Cardiac muscle cell (in vitro differentiated cells and primary cell): ENCODE measurements at regions not wholly inside any gene's neighbourhood (a gene's known extent, or its start where the extent isn't known, plus 50 kb on each side); places are given as distances from the start of the nearest gene placed in this dataset.

ENCODE experiments used
- DNase-seq, 2 donors: peaks; one replicate each; pipeline versions ENCODE4 v3.0.0 to v3.0.0-alpha.2; 2010 to 2017; ENCODE audit warnings: low read depth in 1 of 2, low spot score in 1 of 2
- H3K27ac ChIP-seq: fragments of 200-600 bp; sonication (generic); 2 replicates; pipeline ENCODE4 v1.5.1; 2016
- H3K27me3 ChIP-seq: fragments of 200-600 bp; sonication (generic); 2 replicates; pipeline ENCODE4 v1.6.0; 2016; ENCODE audit warnings: control low read depth
- H3K36me3 ChIP-seq: fragments of 200-600 bp; sonication (generic); 2 replicates; pipeline ENCODE4 v1.5.1; 2016; ENCODE audit warnings: control low read depth
- H3K4me1 ChIP-seq: fragments of 200-600 bp; sonication (generic); 2 replicates; pipeline ENCODE4 v1.8.1; 2017; ENCODE audit warnings: low read depth, mild to moderate bottlenecking, mixed run types
- H3K4me3 ChIP-seq: fragments of 200-600 bp; sonication (generic); 2 replicates; pipeline ENCODE4 v1.5.1; 2016; ENCODE audit warnings: mild to moderate bottlenecking
- H3K9me3 ChIP-seq: fragments of 200-600 bp; sonication (generic); 2 replicates; pipeline ENCODE4 v1.5.1; 2017; ENCODE audit warnings: low read depth, mild to moderate bottlenecking, control low read depth
- CTCF ChIP-seq: IDR thresholded peaks from 2 replicates; pipeline ENCODE4 v1.5.1; 2012; ENCODE audit warnings: low read depth, mild to moderate bottlenecking, low read length

- H3K27ac ChIP-seq: no peak overlapping the region
- no peaks in the 10 kb centered on the region for H3K9me3 ChIP-seq
- no peak for TF ChIP-seq CTCF
- no peaks in the 10 kb centered on the region for H3K4me1 ChIP-seq
- no peak for DNase-seq
- H3K36me3 ChIP-seq: no peaks in the 10 kb centered on the region
- H3K27me3 ChIP-seq: no peaks in the 10 kb centered on the region
- H3K4me3 ChIP-seq: no peak overlapping the region
Measured at GRCh38 chr16:9602189-9602588, 510.7 kb downstream of the HAPSTR1 start.

GRCh38 chr16:9603316-9603715 is 511.9 kb downstream of the HAPSTR1 start:
- no peak for DNase-seq
- TF ChIP-seq CTCF: no peak
- no peaks in the 10 kb centered on the region for H3K27me3 ChIP-seq
- no peaks in the 10 kb centered on the region for H3K36me3 ChIP-seq
- H3K9me3 ChIP-seq: no peaks in the 10 kb centered on the region
- H3K4me1 ChIP-seq: no peaks in the 10 kb centered on the region
- H3K27ac ChIP-seq: no peak overlapping the region
- no peak overlapping the region for H3K4me3 ChIP-seq

GRCh38 chr16:9607515-9608230 is 516.2 kb downstream of the HAPSTR1 start:
- Histone ChIP-seq H3K4me1 (no peaks in the 10 kb centered on the region), H3K27ac (no peak overlapping the region), H3K36me3 (no peaks in the 10 kb centered on the region), H3K4me3 (no peak overlapping the region), H3K9me3 (no peaks in the 10 kb centered on the region), H3K27me3 (no peaks in the 10 kb centered on the region)
- no peak for DNase-seq
- no peak for TF ChIP-seq CTCF

GRCh38 chr16:9610727-9611126 is 519.3 kb downstream of the HAPSTR1 start:
- no peak for DNase-seq
- H3K9me3 ChIP-seq: no peaks in the 10 kb centered on the region
- no peak for TF ChIP-seq CTCF
- no peaks in the 10 kb centered on the region for H3K36me3 ChIP-seq
- no peak overlapping the region for H3K27ac ChIP-seq
- H3K27me3 ChIP-seq: no peaks in the 10 kb centered on the region
- H3K4me1 ChIP-seq: peaks cover 3% of the 10 kb centered on the region
- H3K4me3 ChIP-seq: no peak overlapping the region

GRCh38 chr16:9612267-9612666 is 520.8 kb downstream of the HAPSTR1 start:
- DNase-seq: no peak
- Histone ChIP-seq H3K27ac (no peak overlapping the region), H3K4me1 (peaks cover 3% of the 10 kb centered on the region), H3K4me3 (no peak overlapping the region), H3K27me3 (no peaks in the 10 kb centered on the region), H3K9me3 (no peaks in the 10 kb centered on the region), H3K36me3 (no peaks in the 10 kb centered on the region)
- no peak for TF ChIP-seq CTCF

- TF ChIP-seq CTCF: no peak
Measured at GRCh38 chr16:9614389-9614788, 522.9 kb downstream of the HAPSTR1 start.

More at GRCh38 chr16:9614389-9614788, 522.9 kb downstream of the HAPSTR1 start:
- no peak overlapping the region for H3K4me3 ChIP-seq
- no peak for DNase-seq
- no peak overlapping the region for H3K27ac ChIP-seq
- peaks cover 3% of the 10 kb centered on the region for H3K4me1 ChIP-seq
- no peaks in the 10 kb centered on the region for H3K36me3 ChIP-seq
- no peaks in the 10 kb centered on the region for H3K27me3 ChIP-seq
- H3K9me3 ChIP-seq: no peaks in the 10 kb centered on the region
